SU-DHL-6 (cell line): ENCODE measurements at regions not wholly inside any gene's neighbourhood (a gene's known extent, or its start where the extent isn't known, plus 50 kb on each side); places are given as distances from the start of the nearest gene placed in this dataset.

ENCODE experiments used
- CTCF ChIP-seq: fragments of 200-600 bp; sonication (generic); IDR thresholded peaks from one replicate; pipeline ENCODE4 v1.5.1; 2017; ENCODE audit warnings: antibody characterized with exemption, mild to moderate bottlenecking, low read length, moderate library complexity; ENCODE audit not compliant: insufficient read depth, poor library complexity, severe bottlenecking
- EZH2phosphoT487 ChIP-seq: fragments of 200-600 bp; sonication (generic), shearing (Covaris generic); conservative IDR thresholded peaks from 2 replicates; pipeline ENCODE4 v1.6.1; 2018; ENCODE audit warnings: mild to moderate bottlenecking, antibody characterized with exemption, low read length, moderate library complexity, mixed read lengths

GRCh38 chr5:103867857-103868598 is 305.4 kb upstream of the NUDT12 start:
- TF ChIP-seq CTCF (no peak), EZH2phosphoT487 (no peak)
